GM21576 (cell line): ENCODE measurements at regions not wholly inside any gene's neighbourhood (a gene's known extent, or its start where the extent isn't known, plus 50 kb on each side); places are given as distances from the start of the nearest gene placed in this dataset.

Experiments
- ATAC-seq: cut with Tn5 transposase; IDR thresholded peaks from one replicate; pipeline ENCODE4 v1.9.1; 2021; ENCODE audit warnings: mild to moderate bottlenecking, moderate library complexity; ENCODE audit not compliant: unreplicated experiment

GRCh38 chr6:10250655-10251220 lies 164.1 kb downstream of the TFAP2A start:
- no peak for ATAC-seq

GRCh38 chr6:10248378-10248843 lies 166.5 kb downstream of the TFAP2A start:
- no peak for ATAC-seq

- no peak for ATAC-seq
These were observed 177.4 kb downstream of the TFAP2A start for GRCh38 chr6:10237298-10238038.

DNA sequence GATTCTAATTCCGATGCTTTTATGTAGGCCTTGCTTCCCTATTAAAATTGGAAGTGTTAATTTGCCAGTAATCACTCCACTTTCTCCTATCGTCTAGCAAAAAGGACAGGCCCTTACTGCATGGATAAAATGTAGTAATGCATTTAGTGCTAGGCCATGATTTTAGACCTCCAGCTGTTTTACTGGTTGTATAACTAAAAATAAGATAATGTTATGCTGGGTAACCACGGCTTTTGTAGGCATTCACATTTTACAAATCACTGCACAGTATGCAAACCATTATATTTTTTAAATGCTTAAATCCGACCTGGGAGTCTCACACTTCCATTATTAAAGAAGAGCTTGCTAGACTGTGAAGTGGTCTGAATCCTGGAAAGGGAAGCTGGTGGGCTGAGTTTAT lies 179.5 kb downstream of the TFAP2A start:
- no peak for ATAC-seq

GRCh38 chr6:10230531-10230930 lies 184.3 kb downstream of the TFAP2A start:
- no peak for ATAC-seq

DNA sequence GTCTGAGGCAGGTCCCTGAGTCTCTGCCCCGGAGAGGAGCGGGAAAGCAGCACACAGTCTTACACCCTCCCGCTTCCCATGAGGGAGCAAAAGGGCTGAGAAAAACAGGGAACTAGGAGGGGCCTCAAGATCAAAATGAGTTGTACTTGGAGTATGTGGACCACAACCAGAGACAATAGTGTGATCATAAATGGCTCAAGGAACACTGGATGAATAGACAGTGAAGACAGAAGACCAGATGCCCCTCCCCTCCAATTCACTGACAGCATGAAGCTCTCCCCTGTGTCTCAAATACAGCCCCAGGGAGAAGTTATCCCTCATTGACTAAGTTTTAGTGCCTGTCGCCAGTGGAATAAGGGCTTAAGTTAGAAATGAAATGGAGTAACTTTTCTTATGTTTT lies 191.0 kb downstream of the TFAP2A start:
- ATAC-seq, result no peak

GRCh38 chr6:10221178-10221577 lies 193.7 kb downstream of the TFAP2A start:
- no peak for ATAC-seq

GRCh38 chr6:10219510-10219909 lies 195.4 kb downstream of the TFAP2A start:
- ATAC-seq, result no peak

GRCh38 chr6:10217111-10217510 lies 197.8 kb downstream of the TFAP2A start:
- no peak for ATAC-seq

- ATAC-seq, result no peak
These were observed 199.4 kb downstream of the TFAP2A start for GRCh38 chr6:10215326-10216110.

DNA sequence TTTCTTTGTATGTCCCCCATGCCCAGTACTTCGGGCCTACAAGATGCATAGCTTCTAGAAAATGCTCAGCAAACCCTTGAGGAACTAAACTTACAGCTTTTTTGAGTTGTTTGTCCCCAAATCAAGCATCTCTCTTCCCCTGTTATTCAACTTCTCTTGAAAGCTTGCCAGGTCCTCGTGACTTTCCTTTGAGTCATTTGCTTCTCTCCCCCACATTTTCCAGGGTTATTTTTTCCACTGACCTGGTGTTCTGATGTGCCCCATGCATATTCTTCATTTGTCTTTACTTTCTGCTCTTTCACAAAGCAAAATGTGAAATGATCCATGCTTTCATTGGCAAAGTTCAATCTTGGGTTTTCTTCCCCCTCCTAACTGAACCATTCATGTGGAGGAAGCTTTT lies 204.8 kb downstream of the TFAP2A start:
- no peak for ATAC-seq

DNA sequence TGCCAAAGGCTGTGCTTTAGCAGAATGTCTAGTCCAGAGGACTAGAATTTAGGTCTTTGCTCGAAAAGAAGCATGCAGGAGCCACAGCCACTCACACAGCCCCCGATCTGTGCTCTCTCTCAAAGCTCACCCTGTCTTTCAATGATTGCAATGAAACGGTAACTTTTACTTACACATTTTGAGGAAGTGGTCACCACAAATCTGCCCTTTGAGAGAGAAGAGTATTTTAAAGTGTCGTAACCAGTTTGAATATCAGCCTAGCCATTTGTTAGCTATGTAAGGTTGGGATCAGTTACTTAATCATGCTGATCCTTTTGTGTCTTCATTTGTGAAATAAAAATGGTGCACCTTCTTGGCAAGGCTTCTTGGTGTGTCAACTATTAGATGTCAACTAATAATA lies 209.0 kb downstream of the TFAP2A start:
- ATAC-seq, result no peak

DNA sequence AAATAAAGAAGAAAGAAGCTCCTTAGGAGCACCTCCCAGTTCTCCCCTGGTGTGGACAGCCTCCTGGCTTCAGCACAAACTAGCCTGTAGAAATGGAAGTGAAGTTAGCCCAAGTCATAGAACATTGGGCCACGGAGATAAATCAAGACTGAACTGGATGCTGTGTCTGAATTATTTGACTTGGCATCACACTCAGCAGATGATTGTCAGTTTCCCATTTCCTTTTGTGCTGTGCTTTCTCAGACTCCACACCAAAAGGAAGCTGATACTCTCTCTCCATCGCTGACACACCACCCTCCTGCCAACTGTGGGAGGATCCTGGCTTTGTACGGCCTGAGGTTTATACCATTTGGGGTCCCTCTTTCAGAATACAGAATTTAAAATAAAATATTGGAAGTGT lies 209.8 kb downstream of the TFAP2A start:
- no peak for ATAC-seq

DNA sequence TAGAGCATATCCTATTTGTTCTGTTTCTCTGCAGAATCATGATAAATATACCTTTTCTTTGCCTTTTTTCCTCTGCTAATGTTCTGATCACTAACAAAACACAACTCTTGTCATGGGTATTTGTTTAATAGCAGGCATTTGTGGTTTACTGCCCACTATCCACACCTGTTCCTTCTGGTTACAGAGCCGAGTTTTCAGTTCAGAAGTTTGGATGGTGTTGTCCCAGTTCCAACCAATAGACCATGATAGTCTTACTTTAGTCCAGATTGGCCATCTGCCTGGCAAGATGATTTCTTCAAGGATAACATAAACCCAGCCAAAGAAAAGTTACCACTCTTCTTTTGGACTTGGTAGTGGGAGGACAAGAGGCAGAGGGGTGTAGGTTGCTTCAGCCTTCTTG lies 211.2 kb downstream of the TFAP2A start:
- no peak for ATAC-seq

DNA sequence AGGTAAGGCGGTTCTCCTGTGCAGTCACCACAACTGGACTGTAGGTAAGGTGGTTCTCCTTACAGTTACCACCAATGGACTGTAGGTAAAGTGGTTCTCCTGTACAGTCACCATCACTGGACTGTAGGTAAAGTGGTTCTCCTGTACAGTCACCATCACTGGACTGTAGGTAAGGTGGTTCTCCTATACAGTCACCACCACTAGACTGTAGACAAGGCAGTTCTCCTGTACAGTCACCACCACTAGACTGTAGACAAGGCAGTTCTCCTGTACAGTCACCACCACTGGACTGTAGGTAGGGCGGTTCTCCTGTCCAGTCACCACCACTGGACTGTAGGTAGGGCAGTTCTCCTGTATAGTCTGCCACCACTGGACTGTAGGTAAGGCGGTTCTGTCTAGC lies 212.3 kb downstream of the TFAP2A start:
- no peak for ATAC-seq

GRCh38 chr6:10201606-10202510 lies 213.0 kb downstream of the TFAP2A start:
- ATAC-seq, result no peak

DNA sequence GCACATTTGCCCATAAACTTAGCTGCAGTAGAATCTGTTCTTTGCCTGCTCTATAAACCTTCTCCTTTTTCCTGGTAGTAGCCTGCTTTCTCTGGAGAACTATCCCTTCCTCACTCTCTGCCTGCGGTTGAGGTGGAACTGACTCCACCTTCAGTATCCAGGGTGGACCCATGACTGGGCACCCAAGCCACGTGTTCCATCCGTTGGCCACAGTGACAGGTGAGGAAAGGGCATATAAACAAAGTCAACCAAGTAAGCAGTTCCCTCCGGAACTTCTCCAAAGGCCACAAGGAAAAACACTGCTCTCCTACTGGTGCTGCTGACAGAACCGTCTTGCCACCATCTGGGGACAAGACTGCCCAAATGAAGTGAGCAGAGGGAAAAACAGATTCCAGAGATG lies 218.8 kb downstream of the TFAP2A start:
- ATAC-seq, result no peak

DNA sequence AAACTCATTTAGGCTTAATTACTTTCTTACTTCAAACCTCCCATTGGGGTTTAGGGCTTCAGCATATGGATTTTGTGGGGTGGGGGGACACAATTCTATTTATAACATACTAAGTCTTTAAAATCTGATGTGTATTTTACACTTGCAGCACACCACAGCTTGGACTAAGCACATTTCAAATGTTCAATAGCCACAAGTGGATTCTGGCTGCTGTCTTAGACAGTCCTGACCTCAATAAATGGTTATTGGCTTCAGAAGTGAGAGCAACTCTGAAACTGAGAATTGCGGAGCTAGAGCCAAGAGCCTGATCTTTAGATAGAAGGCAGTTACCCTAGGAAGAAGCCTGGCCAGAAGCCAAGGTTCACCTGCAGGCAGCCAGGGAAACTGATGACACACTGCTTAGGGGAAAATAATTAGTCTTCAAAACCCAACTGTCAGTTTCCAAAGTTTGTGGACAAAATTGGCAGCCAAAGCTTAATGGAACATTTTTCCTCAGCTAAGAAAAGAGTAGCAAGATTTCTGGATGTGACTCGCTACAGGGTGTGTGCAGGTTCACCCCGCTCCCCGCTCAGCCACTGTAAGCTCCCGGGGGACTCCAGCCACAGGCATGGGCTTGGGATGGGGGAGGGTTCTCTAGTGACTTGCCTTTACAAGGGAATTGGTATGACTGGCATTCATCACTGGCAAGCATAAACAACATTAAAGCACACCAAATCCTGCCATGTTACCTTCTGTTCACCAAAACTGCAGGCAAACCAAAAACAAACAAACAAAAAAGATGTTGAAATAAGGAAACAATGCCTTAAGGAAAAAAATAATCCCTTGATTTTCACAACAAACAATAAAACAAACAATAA lies 219.8 kb downstream of the TFAP2A start:
- no peak for ATAC-seq

DNA sequence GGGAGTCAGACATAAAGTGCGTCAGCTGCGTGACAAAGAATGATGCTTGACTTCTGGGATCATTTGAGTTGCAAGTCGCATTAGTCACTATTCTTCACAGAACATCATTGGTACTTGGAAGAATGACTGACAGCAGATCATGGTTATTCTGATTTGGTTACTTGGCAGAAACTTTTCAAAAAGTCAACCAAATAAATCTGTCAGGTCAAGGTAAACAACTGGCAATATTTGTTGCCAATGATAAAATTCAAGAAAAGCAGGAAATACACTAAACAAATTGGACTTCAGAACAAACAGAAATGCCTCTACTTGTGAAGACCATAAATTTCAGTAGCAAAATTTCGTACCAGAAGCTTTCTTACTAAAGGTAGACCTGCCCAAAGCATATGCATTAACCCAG lies 221.6 kb downstream of the TFAP2A start:
- no peak for ATAC-seq

DNA sequence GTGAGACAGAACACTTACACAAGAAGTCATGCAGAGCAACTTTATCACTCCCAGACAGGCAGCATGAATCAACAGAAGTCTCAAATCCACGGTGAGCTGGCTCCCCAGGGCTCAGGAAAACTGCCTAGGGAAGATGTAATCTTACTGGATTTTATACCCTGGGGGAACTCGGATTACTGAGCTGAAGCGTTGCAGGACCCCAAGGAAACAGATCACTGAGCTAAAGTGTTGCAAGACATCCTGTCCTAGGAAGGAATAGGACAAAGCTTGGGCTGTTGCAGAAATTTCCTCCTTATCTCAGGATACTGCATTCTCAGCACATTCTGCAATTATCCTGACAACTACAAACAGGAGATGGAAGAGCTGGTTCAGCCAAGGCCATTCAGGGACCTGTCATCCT lies 224.8 kb downstream of the TFAP2A start:
- no peak for ATAC-seq
